A673 (cell line): ENCODE measurements at regions not wholly inside any gene's neighbourhood (a gene's known extent, or its start where the extent isn't known, plus 50 kb on each side); places are given as distances from the start of the nearest gene placed in this dataset.

Experiments used
- BruUV-seq: library from RNA; stranded (reverse); fragments of 400-500 nt; replicated peaks from 2 replicates; lab custom pipeline; 2021; lab: Mats Ljungman, UMichigan
- CTCF ChIA-PET: fragments of 300-600 bp; sonication (Branson Sonifier 250); formaldehyde crosslinking; loops from one replicate; lab custom pipeline; 2022; ENCODE audit warnings: antibody characterized with exemption; lab: Charles Lee
- POLR2A ChIA-PET: fragments of 300-600 bp; sonication (Branson Sonifier 250); formaldehyde crosslinking; loops from one replicate; lab custom pipeline; 2022; ENCODE audit warnings: antibody characterized with exemption; ENCODE audit not compliant: low non-redundant PET; lab: Charles Lee
- DNase-seq: peaks from one replicate; pipeline ENCODE4 v3.0.0-alpha.2; 2015; ENCODE audit warnings: low spot score
- H3K27ac ChIP-seq: fragments of 200-600 bp; sonication (generic); 2 replicates; pipeline ENCODE4 v1.5.1; 2016; ENCODE audit warnings: mixed run types, low read depth, mild to moderate bottlenecking, mixed read lengths, antibody characterized with exemption, low read length; ENCODE audit not compliant: poor library complexity, severe bottlenecking
- H3K27me3 ChIP-seq: fragments of 200-600 bp; sonication (generic); replicated peaks from 2 replicates; pipeline ENCODE4 v1.6.1; 2017; ENCODE audit warnings: mixed run types, low read depth, mild to moderate bottlenecking, mixed read lengths, antibody characterized with exemption, low read length; ENCODE audit not compliant: insufficient read depth, poor library complexity
- H3K36me3 ChIP-seq: fragments of 200-600 bp; sonication (generic); 2 replicates; pipeline ENCODE4 v1.6.1; 2016; ENCODE audit warnings: mixed run types, mild to moderate bottlenecking, mixed read lengths, antibody characterized with exemption, low read length; ENCODE audit not compliant: insufficient read depth, poor library complexity, severe bottlenecking
- H3K4me1 ChIP-seq: fragments of 200-600 bp; sonication (generic); 2 replicates; pipeline ENCODE4 v1.6.1; 2017; ENCODE audit warnings: mixed run types, mild to moderate bottlenecking, mixed read lengths, antibody characterized with exemption, low read length; ENCODE audit not compliant: insufficient read depth, poor library complexity, severe bottlenecking
- H3K4me3 ChIP-seq: fragments of 200-600 bp; sonication (generic); 2 replicates; pipeline ENCODE4 v1.5.1; 2016; ENCODE audit warnings: low read depth, mixed run types, mild to moderate bottlenecking, mixed read lengths, low read length; ENCODE audit not compliant: poor library complexity, severe bottlenecking
- H3K9me3 ChIP-seq: fragments of 200-600 bp; sonication (generic); 2 replicates; pipeline ENCODE4 v1.6.1; 2016; ENCODE audit warnings: mixed run types, low read depth, mild to moderate bottlenecking, mixed read lengths, antibody characterized with exemption, low read length; ENCODE audit not compliant: poor library complexity, severe bottlenecking
- EZH2 ChIP-seq: fragments of 200-600 bp; sonication (generic); IDR thresholded peaks from 2 replicates; pipeline ENCODE4 v1.6.1; 2017; ENCODE audit warnings: borderline replicate concordance, low read depth, mild to moderate bottlenecking, mixed read lengths, antibody characterized with exemption, low read length; ENCODE audit not compliant: poor library complexity, severe bottlenecking
- intact Hi-C: fragments of 100-400 bp; cut with micrococcal nuclease; formaldehyde crosslinking; loops from one replicate; pipeline ENCODE4 v1.10.0; 2022; ENCODE audit not compliant: unreplicated experiment
- TF ChIP-seq, protein P1 (sequence below): fragments of 300-800, 200-600 bp; sonication (generic); conservative IDR thresholded peaks from 2 replicates; pipeline ENCODE4 v1.5.1; 2017; ENCODE audit warnings: low read depth, mild to moderate bottlenecking, antibody characterized with exemption, low read length, moderate library complexity, mixed read lengths

DNA sequence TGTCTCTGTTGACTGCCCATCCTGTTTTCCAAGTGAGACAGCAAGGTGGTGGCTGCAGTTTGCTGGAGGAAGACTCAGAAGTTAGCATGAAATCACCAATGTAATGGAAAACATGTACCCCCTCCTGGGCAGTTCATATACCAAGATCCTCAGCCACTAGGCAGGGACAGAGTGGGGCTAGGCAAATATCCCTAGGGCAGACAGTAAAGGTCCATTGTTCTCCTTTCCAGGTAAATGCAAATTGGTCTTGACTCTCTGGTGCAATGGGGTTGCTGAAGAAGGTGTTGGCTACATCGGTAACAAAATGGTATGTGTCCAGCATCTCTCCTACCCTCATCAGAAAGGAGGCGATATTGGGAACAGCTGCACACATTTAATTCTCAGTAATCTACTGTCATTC lies 233.6 kb upstream of the SOX4 start:
- no peak for DNase-seq
- Histone ChIP-seq H3K27ac (no peak overlapping the region), H3K4me3 (no peak overlapping the region), H3K9me3 (no peaks in the 10 kb centered on the region), H3K4me1 (no peaks in the 10 kb centered on the region), H3K36me3 (no peaks in the 10 kb centered on the region), H3K27me3 (no peaks in the 10 kb centered on the region)
- ChIA-PET POLR2A (no interaction called here), CTCF (no interaction called here)
- no TSS peak for BruUV-seq
- no peak for TF ChIP-seq EZH2
- TF ChIP-seq, protein P1, sequence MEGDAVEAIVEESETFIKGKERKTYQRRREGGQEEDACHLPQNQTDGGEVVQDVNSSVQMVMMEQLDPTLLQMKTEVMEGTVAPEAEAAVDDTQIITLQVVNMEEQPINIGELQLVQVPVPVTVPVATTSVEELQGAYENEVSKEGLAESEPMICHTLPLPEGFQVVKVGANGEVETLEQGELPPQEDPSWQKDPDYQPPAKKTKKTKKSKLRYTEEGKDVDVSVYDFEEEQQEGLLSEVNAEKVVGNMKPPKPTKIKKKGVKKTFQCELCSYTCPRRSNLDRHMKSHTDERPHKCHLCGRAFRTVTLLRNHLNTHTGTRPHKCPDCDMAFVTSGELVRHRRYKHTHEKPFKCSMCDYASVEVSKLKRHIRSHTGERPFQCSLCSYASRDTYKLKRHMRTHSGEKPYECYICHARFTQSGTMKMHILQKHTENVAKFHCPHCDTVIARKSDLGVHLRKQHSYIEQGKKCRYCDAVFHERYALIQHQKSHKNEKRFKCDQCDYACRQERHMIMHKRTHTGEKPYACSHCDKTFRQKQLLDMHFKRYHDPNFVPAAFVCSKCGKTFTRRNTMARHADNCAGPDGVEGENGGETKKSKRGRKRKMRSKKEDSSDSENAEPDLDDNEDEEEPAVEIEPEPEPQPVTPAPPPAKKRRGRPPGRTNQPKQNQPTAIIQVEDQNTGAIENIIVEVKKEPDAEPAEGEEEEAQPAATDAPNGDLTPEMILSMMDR = no peak
- intact Hi-C loops = no loop called here

DNA sequence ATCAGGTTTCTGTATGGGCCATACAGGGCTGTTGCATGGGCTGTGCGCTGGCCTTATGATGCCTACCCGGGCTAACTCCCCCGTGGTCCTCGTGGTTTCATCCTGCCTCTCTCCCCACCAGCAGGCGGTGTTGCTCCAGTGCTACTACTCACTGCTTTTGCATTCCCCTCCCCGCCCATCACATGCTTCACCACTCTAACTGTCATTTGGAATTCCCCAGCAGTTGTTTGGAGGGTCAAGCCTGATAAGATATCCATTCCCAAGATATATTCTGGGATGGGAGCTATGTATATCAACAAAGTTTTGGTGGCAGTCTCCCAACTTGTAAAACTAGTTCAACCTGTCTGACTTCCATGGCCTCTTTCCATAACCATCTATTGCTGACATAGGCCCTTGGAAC lies 233.2 kb upstream of the SOX4 start:
- ChIA-PET POLR2A (no interaction called here), CTCF (no interaction called here)
- no peak for TF ChIP-seq EZH2
- TF ChIP-seq, protein P1 = no peak
- BruUV-seq = no TSS peak
- no peak for DNase-seq
- intact Hi-C loops = no loop called here
- H3K4me3 ChIP-seq = no peak overlapping the region
- no peaks in the 10 kb centered on the region for H3K4me1 ChIP-seq
- H3K36me3 ChIP-seq = no peaks in the 10 kb centered on the region
- H3K27me3 ChIP-seq = no peaks in the 10 kb centered on the region
- no peak overlapping the region for H3K27ac ChIP-seq
- no peaks in the 10 kb centered on the region for H3K9me3 ChIP-seq

DNA sequence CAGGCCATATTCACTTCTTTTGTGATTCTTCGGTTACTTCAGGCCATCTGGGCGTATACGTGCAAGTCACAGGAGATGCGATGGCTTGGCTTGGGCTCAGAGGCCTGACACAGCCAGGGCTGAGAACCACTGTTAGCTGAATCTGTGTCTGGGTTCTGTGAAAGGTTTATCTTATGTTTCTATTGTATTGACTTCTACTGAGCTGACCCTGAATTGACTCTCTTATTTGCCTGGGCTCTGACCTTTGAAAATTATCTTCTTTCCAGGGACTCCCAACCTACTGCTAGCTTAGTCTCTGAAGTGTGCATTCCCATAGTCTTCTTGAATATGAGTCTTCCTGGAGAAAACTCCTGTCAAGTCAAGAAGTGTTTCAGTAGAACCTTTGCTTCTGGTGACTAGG lies 226.4 kb upstream of the SOX4 start:
- no peaks in the 10 kb centered on the region for H3K9me3 ChIP-seq
- TF ChIP-seq EZH2 = no peak
- TF ChIP-seq, protein P1 = no peak
- no peaks in the 10 kb centered on the region for H3K36me3 ChIP-seq
- intact Hi-C loops = no loop called here
- BruUV-seq = no TSS peak
- H3K4me1 ChIP-seq = peaks cover 4% of the 10 kb centered on the region
- H3K4me3 ChIP-seq = no peak overlapping the region
- no peak for DNase-seq
- no peaks in the 10 kb centered on the region for H3K27me3 ChIP-seq
- ChIA-PET CTCF (no interaction called here), POLR2A (no interaction called here)
- H3K27ac ChIP-seq = no peak overlapping the region
